Stimulated activated CD8-positive, alpha-beta memory T cell treated with anti-CD3 and anti-CD28 coated beads, Interleukin-4, amount 100 ng/mL, for 24 hours (primary cell): ENCODE measurements at regions not wholly inside any gene's neighbourhood (a gene's known extent, or its start where the extent isn't known, plus 50 kb on each side); places are given as distances from the start of the nearest gene placed in this dataset.

ENCODE experiments used
- DNase-seq: peaks from one replicate; pipeline ENCODE4 v3.0.0-alpha.2; 2020; ENCODE audit warnings: low read depth

DNA sequence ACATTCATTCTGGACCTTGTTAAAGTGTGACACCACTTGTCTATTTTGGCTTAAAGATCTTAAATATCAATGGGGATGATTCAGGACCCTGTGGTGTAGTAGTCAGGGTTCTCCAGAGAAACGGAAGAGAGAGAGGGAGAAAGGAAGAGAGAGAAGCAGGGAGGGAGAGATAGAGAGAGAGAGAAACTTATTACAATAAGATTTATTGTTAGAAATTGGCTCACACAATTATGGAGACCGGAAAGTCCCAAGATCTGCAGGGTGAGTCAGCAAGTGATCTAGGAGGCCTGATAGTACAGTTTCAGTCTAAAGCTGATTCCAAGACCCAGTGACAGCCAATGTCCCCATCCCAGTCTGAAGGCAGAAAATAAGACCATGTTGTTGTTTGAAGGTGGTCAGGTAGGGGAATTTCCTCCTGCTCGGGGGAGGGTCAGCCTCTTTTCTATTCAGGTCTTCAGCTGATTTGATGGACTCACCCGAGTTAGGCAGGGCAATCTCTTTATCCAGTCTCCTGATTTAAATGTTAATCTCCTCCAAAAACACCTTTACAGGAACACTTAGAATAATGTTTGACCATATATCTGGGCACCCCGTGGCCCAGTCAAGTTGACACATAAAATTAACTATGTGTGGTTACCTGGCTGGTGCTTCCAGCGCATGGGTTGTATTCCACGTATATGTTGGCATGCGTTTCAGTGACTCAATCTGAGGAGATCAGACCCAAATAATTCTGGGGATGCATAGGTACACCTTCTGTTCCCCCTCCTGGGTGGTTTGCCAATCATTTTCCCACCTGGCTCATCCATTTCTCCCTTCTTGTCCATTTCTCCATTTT, 1350.5 kb downstream of the TBC1D22A start:
- DNase-seq: no peak

DNA sequence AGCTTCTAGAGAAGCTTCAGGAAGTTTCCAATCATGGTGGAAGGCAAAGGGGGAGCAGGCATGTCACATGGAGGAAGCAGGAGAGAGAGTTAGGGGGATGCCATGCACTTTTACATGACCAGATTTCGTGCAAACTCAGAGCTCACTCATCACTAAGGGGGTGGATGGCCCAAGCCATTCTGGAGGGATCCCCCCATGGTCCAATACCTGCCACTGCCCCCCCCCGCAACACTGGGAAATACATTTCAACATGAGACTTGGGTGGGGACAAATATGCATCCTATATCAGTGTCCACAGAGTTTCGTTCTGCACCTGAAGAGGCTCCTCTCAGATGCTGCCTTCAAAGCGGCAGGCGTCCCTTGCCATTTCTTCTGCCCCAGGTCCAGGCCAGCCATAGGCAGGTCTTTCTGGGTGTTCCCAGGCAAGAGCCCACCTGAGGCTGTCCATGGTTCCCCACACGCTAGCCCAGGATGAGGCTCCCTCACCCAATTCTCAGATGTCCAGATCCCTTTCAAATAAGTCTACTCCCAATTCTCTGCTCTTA, 1344.3 kb downstream of the TBC1D22A start:
- DNase-seq: no peak

DNA sequence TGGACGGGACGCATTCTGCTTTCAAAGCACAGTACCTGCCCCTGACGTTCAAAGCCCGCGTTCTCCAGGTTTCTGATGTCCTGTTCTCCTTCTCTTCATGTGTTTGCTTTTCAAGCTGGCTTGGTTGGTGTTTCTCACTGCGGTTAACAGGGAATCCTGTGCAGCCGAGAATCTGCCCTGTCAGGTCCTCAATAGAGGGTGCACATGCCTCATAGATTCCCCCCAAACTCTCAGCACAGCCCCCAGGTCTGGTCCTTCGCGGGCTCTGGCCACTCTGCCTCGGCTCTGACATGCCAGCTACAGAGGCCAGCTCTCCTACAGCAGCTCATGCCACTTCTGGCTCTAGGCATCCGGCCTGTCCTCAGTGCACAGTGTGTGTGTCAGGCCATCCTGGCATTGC, 1343.8 kb downstream of the TBC1D22A start:
- DNase-seq: no peak

DNA sequence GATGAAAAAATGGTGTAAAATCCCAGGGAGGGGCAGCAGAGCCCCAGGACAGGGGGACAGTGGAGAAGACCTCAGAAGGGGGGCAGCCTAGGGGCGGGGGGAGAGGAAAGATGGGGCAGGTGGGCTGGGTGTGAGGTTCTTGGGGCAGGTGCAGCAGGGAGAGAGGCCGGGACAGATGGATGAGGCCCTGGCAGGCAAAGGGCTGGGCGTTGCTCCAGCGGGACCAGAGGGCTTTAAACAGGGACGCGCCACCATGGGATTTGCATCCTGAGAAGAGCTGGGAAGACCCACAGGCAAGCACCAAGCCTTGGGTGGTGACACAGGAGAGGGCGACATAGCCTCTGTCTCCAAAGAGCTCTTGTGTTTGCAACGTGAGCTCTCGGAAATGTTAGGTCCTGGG, 1342.8 kb downstream of the TBC1D22A start:
- no peak for DNase-seq

DNA sequence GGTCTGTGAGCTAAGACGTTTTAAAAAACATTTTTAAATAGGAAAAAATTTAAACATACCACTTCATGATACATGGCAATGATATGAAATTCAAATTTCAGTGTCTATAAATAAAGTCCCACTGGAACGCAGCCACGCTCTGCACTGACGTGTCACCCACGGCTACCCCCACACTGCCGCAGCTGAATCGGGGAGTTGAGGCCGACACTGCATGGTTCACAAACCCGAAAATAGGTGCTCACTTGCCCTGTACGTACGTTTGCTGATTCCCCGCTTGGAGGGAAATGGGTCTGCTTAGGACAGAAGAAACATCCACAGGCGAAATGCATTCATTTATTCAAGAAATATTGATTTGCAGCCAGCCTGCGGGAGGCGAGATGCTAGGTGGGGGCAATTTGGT, 1342.3 kb downstream of the TBC1D22A start:
- DNase-seq: no peak

DNA sequence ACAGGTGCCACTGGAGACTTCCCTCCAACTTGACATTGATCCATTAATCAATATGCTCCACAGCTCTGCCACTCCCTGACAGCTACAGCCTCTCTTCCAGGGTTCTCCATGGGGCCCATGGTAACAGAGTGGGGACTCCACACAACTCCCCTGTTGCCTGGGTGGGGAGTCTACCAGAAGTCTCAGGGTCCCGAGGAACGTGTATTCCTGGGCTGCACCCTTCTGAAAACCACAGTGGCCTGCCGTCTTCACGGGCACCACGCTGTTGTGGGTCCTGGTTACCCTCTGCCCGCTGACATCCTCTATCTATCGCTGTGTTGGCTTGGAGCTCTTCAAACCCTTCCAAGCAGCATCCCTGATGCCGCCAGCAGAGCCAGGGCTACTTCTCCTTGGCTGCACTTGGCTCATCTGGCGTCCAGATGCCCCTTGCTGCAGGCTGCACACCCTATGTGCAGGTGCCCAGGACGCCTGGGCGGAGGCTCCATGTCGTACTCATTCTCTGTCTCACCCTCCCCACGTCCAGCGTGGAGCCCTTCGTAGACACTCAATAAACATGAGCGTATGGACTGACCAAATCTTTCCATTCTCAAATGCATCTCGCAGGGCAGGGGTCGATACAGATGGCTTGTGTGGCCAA, 1341.8 kb downstream of the TBC1D22A start:
- no peak for DNase-seq

DNA sequence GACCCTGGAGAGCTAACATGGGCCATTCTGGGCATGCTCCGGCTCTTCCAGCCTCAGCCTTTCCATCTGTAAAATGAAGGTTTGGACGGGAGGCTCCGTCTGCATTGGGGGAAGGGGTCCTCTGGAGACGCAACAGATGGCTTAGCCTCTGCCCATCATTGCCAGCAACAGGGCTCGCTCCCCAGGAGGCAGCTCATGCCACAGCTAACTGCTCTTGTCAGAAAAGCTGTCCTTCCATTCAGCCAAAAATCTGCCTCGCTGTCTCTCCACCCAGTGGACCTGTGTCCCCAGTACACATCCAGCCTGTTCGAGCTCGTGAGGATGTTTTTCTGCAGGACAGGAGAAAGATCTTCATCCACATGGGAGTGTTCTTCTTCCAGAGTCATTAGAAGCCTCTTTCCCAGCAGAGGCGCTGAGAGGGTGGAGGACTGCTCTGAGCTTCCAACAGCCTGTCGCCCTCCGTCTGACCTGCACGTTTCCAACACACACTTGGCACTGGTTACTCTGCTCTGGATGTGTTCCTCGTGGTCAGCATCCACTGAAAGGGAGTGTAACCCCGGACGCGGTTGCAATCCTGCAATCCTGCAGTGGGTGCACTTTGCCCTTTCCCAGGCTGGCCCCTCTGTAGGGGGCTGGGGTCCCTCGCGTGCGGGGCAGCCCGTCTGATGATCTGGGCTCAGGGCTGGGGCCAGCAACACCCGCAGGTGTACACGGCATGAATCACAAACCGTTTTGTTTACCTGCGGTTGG, 1340.9 kb downstream of the TBC1D22A start:
- no peak for DNase-seq

DNA sequence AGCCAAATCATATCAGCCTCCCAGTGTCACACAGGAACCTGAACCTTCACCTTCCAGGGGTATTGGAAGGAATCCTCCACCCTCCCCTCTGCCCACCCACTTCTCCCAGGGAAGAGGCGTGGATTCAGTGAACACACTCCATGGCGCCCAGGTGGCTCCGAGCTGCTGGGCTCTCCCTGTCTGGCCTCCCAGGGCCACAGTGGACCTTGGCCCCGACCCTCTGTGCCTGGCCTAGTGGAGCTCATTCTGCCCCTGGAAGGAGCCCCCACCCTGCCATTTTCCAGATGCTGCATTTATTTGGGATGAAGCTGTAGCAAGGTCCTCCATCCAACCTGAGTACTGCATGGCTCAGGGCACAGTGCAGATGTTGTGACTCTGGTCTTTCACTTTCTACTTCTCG, 1340.1 kb downstream of the TBC1D22A start:
- DNase-seq: no peak

DNA sequence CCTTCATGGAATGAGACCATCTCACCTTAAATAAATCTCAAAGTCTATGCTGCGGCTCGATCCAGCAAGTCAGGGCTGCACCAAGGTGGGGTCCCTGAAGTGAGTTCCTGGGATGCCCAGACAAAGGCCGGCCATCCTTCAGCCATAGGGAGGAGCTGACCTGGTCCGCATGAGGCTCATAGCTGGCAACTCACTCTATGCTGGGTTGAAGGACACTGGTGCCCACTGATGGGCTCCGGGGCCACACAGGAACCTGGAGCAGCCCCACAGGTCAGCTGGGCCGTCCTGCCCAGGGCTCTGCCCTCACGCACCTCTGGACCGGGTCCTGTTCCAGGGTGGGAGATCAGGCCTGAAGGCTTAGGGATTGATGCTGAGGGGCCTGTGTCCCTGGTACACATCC, 1339.3 kb downstream of the TBC1D22A start:
- no peak for DNase-seq

DNA sequence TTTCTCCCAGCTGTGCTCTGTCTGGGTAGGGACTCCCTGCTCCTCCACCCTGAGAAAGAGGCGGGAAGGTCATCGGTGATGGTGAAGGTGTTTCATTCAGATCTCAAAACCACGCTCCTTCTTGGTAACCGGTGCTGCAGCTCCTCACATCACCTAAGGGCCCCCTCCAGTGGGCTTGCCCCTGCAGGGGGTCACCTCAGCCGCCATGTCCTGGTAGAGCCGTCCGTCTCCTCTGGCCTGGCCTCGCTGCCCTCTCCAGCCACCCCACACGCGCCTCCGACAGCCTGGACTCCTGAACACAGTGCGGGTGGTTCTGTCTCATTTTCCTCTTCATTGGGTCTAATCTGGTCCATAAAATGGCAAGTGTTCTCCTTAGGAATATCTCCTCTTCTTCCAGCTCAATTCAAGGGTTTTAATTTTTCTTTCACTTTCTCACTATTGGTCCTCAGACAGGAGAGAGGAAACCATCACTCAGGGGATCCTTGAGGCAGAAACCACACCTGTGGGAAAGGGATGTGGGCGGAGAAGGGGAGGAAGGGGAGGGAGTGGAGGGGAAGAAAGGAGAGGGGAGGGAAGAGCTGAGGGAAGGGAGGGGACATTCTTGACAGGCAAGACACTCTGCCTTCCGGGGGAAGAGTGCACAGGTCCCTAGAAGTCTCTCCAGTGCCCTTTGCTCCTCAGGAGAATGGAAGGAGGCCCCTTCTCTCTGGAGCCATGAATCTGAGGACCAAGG, 1338.4 kb downstream of the TBC1D22A start:
- DNase-seq: no peak

DNA sequence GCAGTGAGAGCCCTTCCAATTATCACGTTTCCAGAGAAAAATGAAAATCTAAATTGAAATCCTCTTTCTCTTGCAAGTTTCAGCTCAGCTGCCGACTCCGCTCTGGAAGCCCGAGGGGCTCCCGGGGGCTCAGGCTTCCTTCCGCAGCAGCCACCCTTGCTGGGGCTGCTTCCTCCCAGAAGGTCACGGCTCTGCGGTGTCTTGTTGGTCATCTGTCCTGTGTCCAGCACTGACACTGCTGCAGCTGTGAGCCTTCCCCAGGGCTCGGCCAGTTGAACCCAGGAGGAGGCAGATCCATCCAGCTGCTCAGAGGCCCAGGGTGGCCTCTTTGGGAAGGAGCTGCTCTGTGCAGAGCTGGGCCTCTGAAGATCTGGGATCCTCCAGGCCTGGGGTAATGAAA, 1337.2 kb downstream of the TBC1D22A start:
- no peak for DNase-seq

DNA sequence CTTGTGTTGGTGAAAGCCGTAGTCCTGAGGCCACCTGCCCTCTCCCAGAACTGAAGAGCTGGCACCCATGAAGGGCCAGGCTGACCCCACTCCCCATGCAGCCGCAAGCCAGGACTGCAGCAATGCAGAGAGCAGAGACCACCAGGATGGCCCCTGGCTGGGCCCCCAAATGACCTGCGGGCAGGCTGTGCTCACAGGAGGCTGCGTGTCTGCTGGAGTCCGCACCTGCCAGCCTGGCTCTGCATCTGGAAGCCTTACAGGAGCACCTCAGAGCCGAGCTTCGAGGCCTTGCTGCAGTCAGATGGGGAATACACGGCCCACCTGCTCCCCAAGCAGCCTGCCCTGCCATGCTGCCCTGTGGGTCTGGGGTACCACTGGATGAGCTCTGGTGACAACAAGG, 1336.8 kb downstream of the TBC1D22A start:
- no peak for DNase-seq

DNA sequence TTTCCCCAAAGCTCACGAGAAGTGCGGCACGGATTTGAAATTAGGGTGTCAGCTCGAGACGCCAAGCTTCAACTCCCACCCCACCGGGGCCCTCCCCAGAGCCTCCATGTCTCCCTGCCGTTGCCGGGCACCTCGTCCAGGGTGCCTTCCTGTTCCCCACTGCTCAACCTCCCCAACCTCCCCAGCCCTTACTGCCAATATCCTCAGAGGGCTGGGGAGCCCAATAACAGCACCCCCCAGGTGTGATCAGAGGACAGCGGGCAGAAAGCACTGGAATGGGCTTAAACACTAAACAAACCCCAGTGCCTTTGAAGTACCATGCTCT, 1336.4 kb downstream of the TBC1D22A start:
- DNase-seq: no peak

DNA sequence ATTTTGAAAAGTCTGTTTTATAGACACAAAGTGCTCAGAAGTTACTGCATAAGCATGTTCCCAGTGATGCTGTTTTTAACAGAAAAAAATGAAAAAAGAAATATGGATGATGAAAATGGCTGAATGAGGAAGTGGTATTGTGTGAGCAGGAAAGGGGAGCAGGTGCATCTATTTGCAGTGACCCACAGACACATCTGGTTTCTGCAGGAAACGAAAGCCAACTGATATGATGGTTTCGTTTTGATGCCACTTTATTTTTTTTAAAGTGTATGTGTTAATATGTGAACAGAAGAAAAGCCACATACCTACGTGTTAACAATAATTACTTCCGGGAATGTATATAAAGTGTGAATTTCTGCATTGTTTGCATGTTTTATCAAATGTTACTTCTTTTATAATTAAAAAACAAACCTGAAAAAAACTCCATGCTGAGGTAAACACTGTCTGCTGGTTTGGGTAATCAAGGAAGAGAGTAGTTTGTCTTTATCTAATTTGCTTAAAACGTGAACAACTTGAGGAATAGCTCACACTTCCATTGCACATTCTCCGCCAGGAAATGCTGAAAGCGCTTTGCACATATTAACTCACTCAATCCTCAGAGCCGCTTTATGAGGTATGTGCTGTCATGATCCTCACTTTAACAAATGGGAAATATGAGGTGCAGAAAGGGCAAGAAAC, 1335.9 kb downstream of the TBC1D22A start:
- no peak for DNase-seq

DNA sequence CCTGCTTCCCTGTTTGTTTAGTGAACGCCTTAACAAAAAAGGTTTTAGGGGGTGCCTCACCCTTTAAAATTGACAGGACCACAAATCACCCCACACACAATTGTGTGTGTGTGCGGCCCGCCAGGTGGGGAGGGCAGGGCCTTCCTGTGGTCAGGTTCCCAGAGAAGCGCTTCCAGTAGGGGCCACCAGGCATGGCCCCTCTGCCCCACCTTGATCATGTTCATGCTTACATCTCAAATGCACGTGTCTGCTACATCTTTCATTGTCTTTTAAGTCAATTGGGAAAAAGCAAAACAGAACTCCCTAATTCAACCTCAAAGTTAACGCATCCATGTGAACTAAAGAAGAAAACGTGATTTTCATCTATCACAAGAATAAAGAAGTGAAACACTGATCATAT, 1335.3 kb downstream of the TBC1D22A start:
- no peak for DNase-seq

DNA sequence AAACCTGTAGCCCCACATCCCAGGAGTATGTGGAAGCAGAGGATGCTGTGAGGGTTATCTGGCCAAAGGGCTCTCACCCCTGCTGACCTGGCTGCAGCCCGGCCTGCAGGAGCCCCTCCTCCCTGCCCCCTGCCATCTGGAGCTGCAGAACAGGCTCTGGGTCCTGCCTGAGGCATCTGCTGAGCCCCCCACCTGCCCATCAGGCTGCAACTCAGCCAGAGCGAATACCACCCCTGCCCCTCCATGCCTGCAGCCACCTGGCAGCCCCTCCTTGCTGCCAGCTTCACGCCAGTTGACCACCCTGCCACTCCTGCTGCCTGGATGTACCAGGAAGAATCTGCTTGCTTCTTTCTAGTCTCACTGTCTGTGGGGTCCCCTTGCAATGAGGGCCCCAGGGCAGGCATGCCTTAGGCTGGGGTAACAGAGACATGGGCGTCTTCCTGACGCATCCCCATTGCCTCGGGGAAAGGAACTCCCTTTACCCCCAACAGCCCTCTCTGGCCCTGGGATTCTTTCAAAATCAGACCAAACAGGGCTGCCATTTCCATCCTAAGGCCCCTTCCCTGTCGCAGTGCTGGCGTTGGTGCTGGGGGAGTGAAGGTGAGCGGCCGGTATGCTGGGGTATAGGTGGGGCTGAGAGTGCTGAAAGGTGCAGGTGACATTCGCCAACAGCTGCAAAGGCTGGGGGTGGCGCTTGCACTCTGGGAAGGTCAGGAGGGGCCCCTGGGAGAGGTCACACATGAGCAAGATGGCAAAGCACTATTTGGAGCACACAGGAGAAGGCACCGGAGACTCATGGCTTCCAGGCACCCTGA, 1334.6 kb downstream of the TBC1D22A start:
- DNase-seq: no peak

DNA sequence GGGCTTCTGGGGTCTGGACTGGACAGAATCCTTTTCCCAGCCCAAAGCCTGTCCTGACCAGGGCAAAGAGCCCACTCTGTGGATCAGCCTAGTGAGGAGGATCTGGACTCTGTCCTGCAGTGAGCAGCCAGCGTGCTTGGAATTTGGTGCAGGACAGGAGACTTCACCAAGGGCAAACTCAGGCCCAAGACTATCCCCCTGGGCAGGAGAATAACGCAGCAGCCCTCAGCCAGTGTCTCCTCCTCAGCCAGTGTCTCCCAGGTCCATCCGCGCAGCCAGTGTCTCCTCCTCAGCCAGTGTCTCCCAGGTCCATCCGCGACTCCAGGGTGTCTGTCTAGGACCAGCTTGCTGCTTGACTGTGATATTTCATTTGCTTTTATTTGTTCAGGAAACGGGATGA, 1334.0 kb downstream of the TBC1D22A start:
- DNase-seq: no peak

DNA sequence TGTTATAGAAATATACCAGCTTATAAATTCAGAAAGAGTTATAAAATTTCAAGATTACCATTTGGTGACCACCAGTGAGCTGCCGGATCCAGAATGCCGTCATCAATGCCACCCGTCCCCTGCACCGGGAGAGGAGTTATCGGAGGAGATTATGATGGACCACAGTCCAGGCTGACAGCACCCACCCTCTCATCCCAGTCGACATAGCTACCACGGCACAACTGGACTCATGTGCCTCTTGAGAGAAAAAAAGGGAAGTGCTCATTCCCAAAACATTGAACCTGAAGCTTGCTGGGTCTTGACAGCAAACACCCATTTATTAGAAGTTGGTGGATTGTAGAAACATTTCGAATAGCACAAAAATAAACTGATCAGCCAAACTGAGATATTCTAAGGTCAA, 1331.5 kb downstream of the TBC1D22A start:
- no peak for DNase-seq

DNA sequence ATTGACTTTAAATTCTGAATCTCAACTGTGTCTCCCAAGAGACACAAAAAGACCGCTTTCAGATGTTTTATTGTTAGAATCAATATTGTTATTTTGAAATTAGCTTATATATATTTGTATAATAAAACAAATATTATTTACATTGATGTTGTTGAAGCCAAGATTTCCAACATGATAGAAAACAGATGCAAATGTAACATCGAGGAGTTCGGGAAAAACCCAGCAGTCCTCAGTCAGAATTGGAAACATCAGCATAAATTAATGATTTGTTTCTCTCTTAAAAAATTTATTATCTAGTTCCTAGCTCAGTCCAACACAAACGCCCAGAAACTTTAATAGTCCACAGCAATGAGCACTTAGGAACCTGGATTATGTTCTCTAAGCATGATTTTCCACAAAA, 1330.4 kb downstream of the TBC1D22A start:
- no peak for DNase-seq

DNA sequence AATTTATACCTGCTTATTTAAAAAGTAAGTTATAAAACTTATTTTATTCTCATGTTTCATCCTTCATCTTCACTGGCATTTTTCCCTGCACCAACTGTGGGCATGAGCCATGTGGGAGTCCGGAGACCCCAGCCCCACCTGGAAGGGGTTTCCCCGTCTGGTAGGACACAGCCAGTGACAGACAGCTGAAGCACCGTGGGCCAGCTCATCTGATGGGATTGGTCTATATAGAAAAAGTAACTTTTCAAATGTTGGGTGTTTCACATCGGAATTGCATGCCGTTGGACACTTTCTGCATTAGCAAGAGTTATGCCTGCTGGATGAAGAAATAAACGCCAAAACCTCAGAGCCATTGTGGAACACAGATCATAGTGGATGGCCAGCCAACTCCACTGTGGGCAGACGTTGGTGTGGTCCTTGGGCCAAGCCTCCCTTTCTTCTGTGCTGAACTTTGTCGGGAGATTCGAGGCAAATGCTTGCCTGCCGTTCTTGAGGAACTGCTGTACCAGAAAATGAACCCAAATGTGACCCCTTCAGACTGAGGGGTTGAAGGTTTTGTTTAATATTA, 1329.3 kb downstream of the TBC1D22A start:
- DNase-seq: no peak
